ENCODE measurements at regions not wholly inside any gene's neighbourhood (a gene's known extent, or its start where the extent isn't known, plus 50 kb on each side); places are given as distances from the start of the nearest gene placed in this dataset.

- Histone ChIP-seq H3K27ac (ENCODE audit: low read length) (no peak overlapping the region), H3K36me3 (replicated peaks; ENCODE audit: insufficient read depth, low read length) (no peaks in the 10 kb centered on the region), H3K4me2 (ENCODE audit: low read depth, low read length) (no peak overlapping the region), H3F3A (ENCODE audit: insufficient read depth, low read length) (no peaks in the 10 kb centered on the region), H3K9me3 (replicated peaks; ENCODE audit: insufficient read depth, low read length) (no peaks in the 10 kb centered on the region), H3K9ac (ENCODE audit: low read length) (no peak overlapping the region), H2AFZ (ENCODE audit: low read length) (no peak overlapping the region), H4K20me1 (ENCODE audit: insufficient read depth, low read length) (no peaks in the 10 kb centered on the region), H3K9me2 (replicated peaks; ENCODE audit: insufficient read depth, low read length) (no peaks in the 10 kb centered on the region), H3K4me1 (ENCODE audit: low read length) (no peaks in the 10 kb centered on the region), H3K79me2 (ENCODE audit: low read length) (no peaks in the 10 kb centered on the region), H3K27me3 (replicated peaks; ENCODE audit: insufficient read depth, low read length) (no peaks in the 10 kb centered on the region), H3K4me3 (ENCODE audit: low read length) (no peak overlapping the region)
- TF ChIP-seq EZH2 (optimal IDR thresholded peaks at IDR 0.05; ENCODE audit: low read depth, low read length), result no peak
- TF ChIP-seq EZH2phosphoT487 (IDR thresholded peaks at IDR 0.05; ENCODE audit: low read length), result no peak
- TF ChIP-seq, protein P1, sequence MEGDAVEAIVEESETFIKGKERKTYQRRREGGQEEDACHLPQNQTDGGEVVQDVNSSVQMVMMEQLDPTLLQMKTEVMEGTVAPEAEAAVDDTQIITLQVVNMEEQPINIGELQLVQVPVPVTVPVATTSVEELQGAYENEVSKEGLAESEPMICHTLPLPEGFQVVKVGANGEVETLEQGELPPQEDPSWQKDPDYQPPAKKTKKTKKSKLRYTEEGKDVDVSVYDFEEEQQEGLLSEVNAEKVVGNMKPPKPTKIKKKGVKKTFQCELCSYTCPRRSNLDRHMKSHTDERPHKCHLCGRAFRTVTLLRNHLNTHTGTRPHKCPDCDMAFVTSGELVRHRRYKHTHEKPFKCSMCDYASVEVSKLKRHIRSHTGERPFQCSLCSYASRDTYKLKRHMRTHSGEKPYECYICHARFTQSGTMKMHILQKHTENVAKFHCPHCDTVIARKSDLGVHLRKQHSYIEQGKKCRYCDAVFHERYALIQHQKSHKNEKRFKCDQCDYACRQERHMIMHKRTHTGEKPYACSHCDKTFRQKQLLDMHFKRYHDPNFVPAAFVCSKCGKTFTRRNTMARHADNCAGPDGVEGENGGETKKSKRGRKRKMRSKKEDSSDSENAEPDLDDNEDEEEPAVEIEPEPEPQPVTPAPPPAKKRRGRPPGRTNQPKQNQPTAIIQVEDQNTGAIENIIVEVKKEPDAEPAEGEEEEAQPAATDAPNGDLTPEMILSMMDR (IDR thresholded peaks at IDR 0.05; ENCODE audit: low read length), result no peak
- DNase-seq, result no peak
Measured at GRCh38 chr3:171960159-171960558, 79.2 kb upstream of the FNDC3B start.

GRCh38 chr3:171962137-171962720 is 77.1 kb upstream of the FNDC3B start:
- Histone ChIP-seq H3K27ac (ENCODE audit: low read length) (no peak overlapping the region), H3K4me2 (ENCODE audit: low read depth, low read length) (no peak overlapping the region), H3K36me3 (replicated peaks; ENCODE audit: insufficient read depth, low read length) (no peaks in the 10 kb centered on the region), H3K27me3 (replicated peaks; ENCODE audit: insufficient read depth, low read length) (no peaks in the 10 kb centered on the region), H3K9me2 (replicated peaks; ENCODE audit: insufficient read depth, low read length) (no peaks in the 10 kb centered on the region), H4K20me1 (ENCODE audit: insufficient read depth, low read length) (no peaks in the 10 kb centered on the region), H2AFZ (ENCODE audit: low read length) (no peak overlapping the region), H3K79me2 (ENCODE audit: low read length) (no peaks in the 10 kb centered on the region), H3K4me1 (ENCODE audit: low read length) (no peaks in the 10 kb centered on the region), H3K4me3 (ENCODE audit: low read length) (no peak overlapping the region), H3K9ac (ENCODE audit: low read length) (no peak overlapping the region), H3F3A (ENCODE audit: insufficient read depth, low read length) (no peaks in the 10 kb centered on the region), H3K9me3 (replicated peaks; ENCODE audit: insufficient read depth, low read length) (no peaks in the 10 kb centered on the region)
- no peak for DNase-seq
- TF ChIP-seq EZH2phosphoT487 (IDR thresholded peaks at IDR 0.05; ENCODE audit: low read length) (no peak), EZH2 (optimal IDR thresholded peaks at IDR 0.05; ENCODE audit: low read depth, low read length) (no peak)
- TF ChIP-seq, protein P1 (IDR thresholded peaks at IDR 0.05; ENCODE audit: low read length), result no peak

DNA sequence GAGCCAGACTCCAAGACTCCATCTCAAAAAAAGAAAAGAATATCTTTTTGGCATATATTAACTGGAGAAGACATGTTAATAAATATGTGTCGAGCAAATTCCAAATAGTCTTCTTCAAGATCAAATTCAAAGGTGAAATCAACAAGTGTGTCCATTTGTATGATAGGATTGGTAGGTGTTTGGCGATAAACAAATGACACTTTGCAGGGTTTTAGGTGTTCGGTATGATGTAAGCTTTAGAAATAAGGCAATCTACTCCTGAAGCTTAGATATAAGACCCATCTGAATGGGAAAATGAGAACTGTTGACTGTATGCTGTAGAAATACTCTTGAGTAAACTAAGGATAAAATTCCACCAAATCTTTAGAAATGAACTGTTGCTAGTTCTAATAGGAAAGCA is 75.8 kb upstream of the FNDC3B start:
- no peaks in the 10 kb centered on the region for H3F3A ChIP-seq (ENCODE audit: insufficient read depth, low read length)
- H3K9ac ChIP-seq (ENCODE audit: low read length), result no peak overlapping the region
- no peaks in the 10 kb centered on the region for H3K79me2 ChIP-seq (ENCODE audit: low read length)
- no peaks in the 10 kb centered on the region for H3K9me3 ChIP-seq (replicated peaks; ENCODE audit: insufficient read depth, low read length)
- H4K20me1 ChIP-seq (ENCODE audit: insufficient read depth, low read length), result no peaks in the 10 kb centered on the region
- H2AFZ ChIP-seq (ENCODE audit: low read length), result no peak overlapping the region
- no peak overlapping the region for H3K27ac ChIP-seq (ENCODE audit: low read length)
- no peak overlapping the region for H3K4me3 ChIP-seq (ENCODE audit: low read length)
- no peaks in the 10 kb centered on the region for H3K9me2 ChIP-seq (replicated peaks; ENCODE audit: insufficient read depth, low read length)
- H3K36me3 ChIP-seq (replicated peaks; ENCODE audit: insufficient read depth, low read length), result no peaks in the 10 kb centered on the region
- TF ChIP-seq, protein P1 (IDR thresholded peaks at IDR 0.05; ENCODE audit: low read length), result no peak
- TF ChIP-seq EZH2phosphoT487 (IDR thresholded peaks at IDR 0.05; ENCODE audit: low read length) (no peak), EZH2 (optimal IDR thresholded peaks at IDR 0.05; ENCODE audit: low read depth, low read length) (no peak)
- H3K27me3 ChIP-seq (replicated peaks; ENCODE audit: insufficient read depth, low read length), result no peaks in the 10 kb centered on the region
- no peaks in the 10 kb centered on the region for H3K4me1 ChIP-seq (ENCODE audit: low read length)
- DNase-seq, result no peak
- H3K4me2 ChIP-seq (ENCODE audit: low read depth, low read length), result no peak overlapping the region
